Panc1 (cell line): ENCODE measurements at regions not wholly inside any gene's neighbourhood (a gene's known extent, or its start where the extent isn't known, plus 50 kb on each side); places are given as distances from the start of the nearest gene placed in this dataset.

Experiments
- ATAC-seq: fragments of 200-7000 bp; cut with Tn5 transposase; 2 replicates; pipeline ENCODE4 v1.9.1; 2020; ENCODE audit warnings: mild to moderate bottlenecking, moderate library complexity
- BruUV-seq: library from RNA; stranded (reverse); fragments of 400-500 nt; replicated peaks from 2 replicates; lab custom pipeline; 2021; lab: Mats Ljungman, UMichigan
- CTCF ChIA-PET: fragments of 300-600 bp; sonication (Branson Sonifier 250); formaldehyde crosslinking; loops from one replicate; lab custom pipeline; 2022; ENCODE audit warnings: antibody characterized with exemption; lab: Charles Lee
- POLR2A ChIA-PET: fragments of 300-600 bp; sonication (Branson Sonifier 250); formaldehyde crosslinking; loops from one replicate; lab custom pipeline; 2022; ENCODE audit warnings: antibody characterized with exemption; lab: Charles Lee
- DNase-seq: peaks from one replicate; pipeline ENCODE4 v3.0.0-alpha.2; 2010; ENCODE audit warnings: low read depth, low spot score
- H3K27ac ChIP-seq: 2 replicates; pipeline ENCODE4 v1.5.1; 2011; ENCODE audit warnings: mild to moderate bottlenecking, low read length, inconsistent platforms
- H3K27me3 ChIP-seq: fragments of 200-500 bp; sonication (Bioruptor generic); 2 replicates; pipeline ENCODE4 v1.6.0; 2014; ENCODE audit warnings: low read length, inconsistent platforms; ENCODE audit not compliant: control insufficient read depth, insufficient read depth
- H3K36me3 ChIP-seq: fragments of 200-500 bp; sonication (Bioruptor generic); 2 replicates; pipeline ENCODE4 v1.5.1; 2014; ENCODE audit warnings: inconsistent platforms, mild to moderate bottlenecking, low read length, moderate library complexity; ENCODE audit not compliant: control insufficient read depth, insufficient read depth
- H3K4me1 ChIP-seq: 2 replicates; pipeline ENCODE4 v1.5.1; 2011; ENCODE audit warnings: inconsistent platforms, mild to moderate bottlenecking, low read length, moderate library complexity; ENCODE audit not compliant: control insufficient read depth, insufficient read depth
- H3K4me3 ChIP-seq, 2 experiments: 2 replicates each; pipeline ENCODE4 v1.5.1; 2011 to 2012; ENCODE audit warnings: low read depth in 2 of 2, low read length in 2 of 2, mild to moderate bottlenecking in 2 of 2, inconsistent platforms in 1 of 2, moderate library complexity in 1 of 2
- H3K9me3 ChIP-seq: fragments of 200-500 bp; sonication (Bioruptor generic); 2 replicates; pipeline ENCODE4 v1.5.1; 2014; ENCODE audit warnings: low read depth, mild to moderate bottlenecking, inconsistent platforms, low read length, moderate library complexity; ENCODE audit not compliant: control insufficient read depth, insufficient read depth
- CTCF ChIP-seq: fragments of 450-650 bp; IDR thresholded peaks from 2 replicates; pipeline ENCODE4 v1.5.1; 2017; ENCODE audit warnings: mild to moderate bottlenecking
- POLR2AphosphoS5 ChIP-seq: IDR thresholded peaks from 2 replicates; pipeline ENCODE4 v1.6.1; 2012; ENCODE audit warnings: mild to moderate bottlenecking, low read depth, low read length, moderate library complexity
- REST ChIP-seq, 2 experiments: IDR thresholded peaks; 2 replicates each; pipeline ENCODE4 v1.6.1; 2011 to 2012; ENCODE audit warnings: low read depth in 2 of 2, control low read depth in 1 of 2, low read length in 1 of 2, mild to moderate bottlenecking in 1 of 2, moderate library complexity in 1 of 2; ENCODE audit not compliant: insufficient read depth in 1 of 2
- SIN3A ChIP-seq: IDR thresholded peaks from 2 replicates; pipeline ENCODE4 v1.6.1; 2012; ENCODE audit warnings: low read depth, mild to moderate bottlenecking, low read length, moderate library complexity, borderline replicate concordance; ENCODE audit not compliant: insufficient read depth
- TCF7L2 ChIP-seq: IDR thresholded peaks from 2 replicates; pipeline ENCODE4 v1.6.1; 2011; ENCODE audit warnings: mild to moderate bottlenecking, low read depth, low read length, inconsistent platforms
- in situ Hi-C: cut with HindIII; loops from 2 replicates; pipeline ENCODE4 v1.10.0; 2016; ENCODE audit warnings: low sequenced_read_pairs, low pct_unique_long_range_greater_than_20kb
- intact Hi-C: fragments of 100-400 bp; cut with micrococcal nuclease; formaldehyde crosslinking; loops from one replicate; pipeline ENCODE4 v1.10.0; 2022; ENCODE audit not compliant: unreplicated experiment

- CTCF ChIA-PET = no interaction called here
- POLR2A ChIA-PET = no interaction called here
- no peaks in the 10 kb centered on the region for H3K27me3 ChIP-seq
- no peaks in the 10 kb centered on the region for H3K9me3 ChIP-seq
- no peak overlapping the region for H3K27ac ChIP-seq
- H3K4me1 ChIP-seq = no peaks in the 10 kb centered on the region
- H3K4me3 ChIP-seq = no peak overlapping the region
- intact Hi-C loops (no loop called here), in situ Hi-C loops (no loop called here)
- DNase-seq (no peak), ATAC-seq (no peak)
- no peak for TF ChIP-seq POLR2AphosphoS5
- no peak for TF ChIP-seq REST (IDR thresholded peaks at IDR 0.05; ENCODE audit: insufficient read depth in 1 of 2, low read depth in 2 of 2, low read length in 1 of 2)
- BruUV-seq = no TSS peak
- H3K36me3 ChIP-seq = no peaks in the 10 kb centered on the region
Measured at GRCh38 chr3:6577584-6577983, 283.3 kb upstream of the GRM7 start.

GRCh38 chr3:6578526-6578925 is 282.4 kb upstream of the GRM7 start:
- no peaks in the 10 kb centered on the region for H3K4me1 ChIP-seq
- CTCF ChIA-PET = no interaction called here
- no peak for TF ChIP-seq POLR2AphosphoS5
- TF ChIP-seq SIN3A = no peak
- TF ChIP-seq REST (IDR thresholded peaks at IDR 0.05; ENCODE audit: insufficient read depth in 1 of 2, low read depth in 2 of 2, low read length in 1 of 2) = no peak
- TF ChIP-seq TCF7L2 = no peak
- no peak for TF ChIP-seq CTCF
- H3K9me3 ChIP-seq = no peaks in the 10 kb centered on the region
- no peak overlapping the region for H3K27ac ChIP-seq
- POLR2A ChIA-PET = no interaction called here
- intact Hi-C loops = no loop called here
- DNase-seq (no peak), ATAC-seq (no peak)
- no peaks in the 10 kb centered on the region for H3K36me3 ChIP-seq
- BruUV-seq = no TSS peak
- H3K4me3 ChIP-seq = no peak overlapping the region
- H3K27me3 ChIP-seq = no peaks in the 10 kb centered on the region
- in situ Hi-C loops = no loop called here
